Ishikawa (cell line): ENCODE measurements at regions not wholly inside any gene's neighbourhood (a gene's known extent, or its start where the extent isn't known, plus 50 kb on each side); places are given as distances from the start of the nearest gene placed in this dataset.

ENCODE experiments used
- CEBPB ChIP-seq: IDR thresholded peaks from 2 replicates; pipeline ENCODE4 v1.6.1; 2012
- CREB1 ChIP-seq: IDR thresholded peaks from 2 replicates; pipeline ENCODE4 v1.6.1; 2012; ENCODE audit warnings: low read depth
- EGR1 ChIP-seq: IDR thresholded peaks from 2 replicates; pipeline ENCODE4 v1.6.1; 2012
- EP300 ChIP-seq: IDR thresholded peaks from 2 replicates; pipeline ENCODE4 v1.6.1; 2012; ENCODE audit warnings: borderline replicate concordance
- FOXM1 ChIP-seq: IDR thresholded peaks from 2 replicates; pipeline ENCODE4 v1.6.1; 2012; ENCODE audit warnings: low read depth, borderline replicate concordance
- MAX ChIP-seq: IDR thresholded peaks from 2 replicates; pipeline ENCODE4 v1.6.1; 2012
- RAD21 ChIP-seq: IDR thresholded peaks from 2 replicates; pipeline ENCODE4 v1.6.1; 2012; ENCODE audit warnings: low read depth
- REST ChIP-seq: IDR thresholded peaks from 2 replicates; pipeline ENCODE4 v1.6.1; 2012; ENCODE audit warnings: low read depth, mild to moderate bottlenecking
- TAF1 ChIP-seq: IDR thresholded peaks from 2 replicates; pipeline ENCODE4 v1.6.1; 2012; ENCODE audit warnings: low read depth, mild to moderate bottlenecking
- TCF12 ChIP-seq: IDR thresholded peaks from 2 replicates; pipeline ENCODE4 v1.6.1; 2012; ENCODE audit warnings: low read depth
- TEAD4 ChIP-seq: IDR thresholded peaks from 2 replicates; pipeline ENCODE4 v1.6.1; 2012
- USF1 ChIP-seq: IDR thresholded peaks from 2 replicates; pipeline ENCODE4 v1.6.1; 2012
- YY1 ChIP-seq: IDR thresholded peaks from 2 replicates; pipeline ENCODE4 v1.6.1; 2012; ENCODE audit warnings: low read depth

GRCh38 chr20:58088625-58089024 is 139.8 kb downstream of the ANKRD60 start:
- TF ChIP-seq EP300 = no peak
- no peak for TF ChIP-seq TAF1
- TF ChIP-seq TCF12 = no peak
- no peak for TF ChIP-seq CEBPB
- no peak for TF ChIP-seq YY1
- TF ChIP-seq CREB1 = no peak
- TF ChIP-seq REST = no peak
- TF ChIP-seq TEAD4 = no peak
- no peak for TF ChIP-seq USF1
- TF ChIP-seq MAX = no peak
- TF ChIP-seq EGR1 = no peak
- no peak for TF ChIP-seq RAD21
- TF ChIP-seq FOXM1 = no peak
